ENCODE measurements at regions not wholly inside any gene's neighbourhood (a gene's known extent, or its start where the extent isn't known, plus 50 kb on each side); places are given as distances from the start of the nearest gene placed in this dataset.

- TF ChIP-seq POLR2A (IDR thresholded peaks at IDR 0.05) (no peak), CTCF (IDR thresholded peaks at IDR 0.05) (no peak)
Measured at GRCh38 chr13:75079226-75079625, 402.7 kb downstream of the TBC1D4 start.
